Esophagus muscularis mucosa (tissue), 4 donors: ENCODE measurements at regions not wholly inside any gene's neighbourhood (a gene's known extent, or its start where the extent isn't known, plus 50 kb on each side); places are given as distances from the start of the nearest gene placed in this dataset.

ENCODE experiments used
- DNase-seq: peaks from one replicate; pipeline ENCODE4 v3.0.0-alpha.2; 2017; ENCODE audit errors: extremely low spot score
- H3K27ac ChIP-seq, 4 donors: fragments of 200-600 bp; sonication (generic); replicated peaks in 1 of 4; 1 replicate in 3 of 4; 2 replicates in 1 of 4; pipeline ENCODE4 v1.5.1; 2016 to 2019; ENCODE audit warnings: mild to moderate bottlenecking in 1 of 4
- H3K27me3 ChIP-seq, 4 donors: fragments of 200-600 bp; sonication (generic); one replicate each; pipeline versions ENCODE4 v1.5.1 to v1.6.0; 2016 to 2019
- H3K36me3 ChIP-seq, 4 donors: fragments of 200-600 bp; sonication (generic); one replicate each; pipeline ENCODE4 v1.5.1; 2016 to 2019
- H3K4me1 ChIP-seq, 4 donors: fragments of 200-600 bp; sonication (generic); one replicate each; pipeline ENCODE4 v1.5.1; 2016 to 2019
- H3K4me3 ChIP-seq, 4 donors: fragments of 200-600 bp; sonication (generic); 1 replicate in 2 of 4; 2 replicates in 2 of 4; pipeline ENCODE4 v1.5.1; 2016 to 2019; ENCODE audit warnings: mild to moderate bottlenecking in 4 of 4, moderate library complexity in 1 of 4
- H3K9me3 ChIP-seq, 4 donors: fragments of 200-600 bp; sonication (generic); 1 replicate in 3 of 4; 2 replicates in 1 of 4; pipeline ENCODE4 v1.5.1; 2016 to 2019
- CTCF ChIP-seq, 3 experiments: fragments of 200-600 bp in 2 of 3; fragments of 450-650 bp in 1 of 3; sonication (generic) in 2 of 3; IDR thresholded peaks; one replicate each; pipeline ENCODE4 v1.5.1; 2017 to 2019; ENCODE audit warnings: antibody characterized with exemption in 3 of 3, mild to moderate bottlenecking in 2 of 3, moderate library complexity in 1 of 3
- EP300 ChIP-seq: sonication (generic); formaldehyde crosslinking; IDR thresholded peaks from one replicate; pipeline ENCODE4 v1.6.1; 2017; ENCODE audit warnings: antibody characterized with exemption
- POLR2A ChIP-seq: fragments of 450-650 bp; IDR thresholded peaks from one replicate; pipeline ENCODE4 v1.6.1; 2017; ENCODE audit warnings: antibody characterized with exemption, moderate library complexity, mild to moderate bottlenecking, low read depth
- POLR2AphosphoS5 ChIP-seq, 2 donors: sonication (generic); formaldehyde crosslinking; IDR thresholded peaks; one replicate each; pipeline ENCODE4 v1.6.1; 2017; ENCODE audit warnings: antibody characterized with exemption in 2 of 2
- WGBS: methylation state at CpG from one replicate; pipeline ENCODE4 v1.1.5; 2018; 5-methylcytosine and 5-hydroxymethylcytosine counted together
- intact Hi-C: fragments of 100-400 bp; cut with DNase I; formaldehyde crosslinking; loops from one replicate; pipeline ENCODE4 v1.15.1; 2023

- Histone ChIP-seq H3K27ac (no peak overlapping the region), H3K4me1 (peaks cover 0 to 6% (median 2%) of the 10 kb centered on the region in 4 donors), H3K4me3 (no peak overlapping the region), H3K27me3 (no peaks in the 10 kb centered on the region), H3K36me3 (no peaks in the 10 kb centered on the region), H3K9me3 (peaks cover 0 to 10% (median 7%) of the 10 kb centered on the region in 4 donors)
- TF ChIP-seq POLR2AphosphoS5 (IDR thresholded peaks at IDR 0.05) (no peak), CTCF (IDR thresholded peaks at IDR 0.05) (no peak), EP300 (no peak), POLR2A (no peak)
- DNase-seq: no peak
- intact Hi-C loops: no loop called here
These were observed 385.8 kb upstream of the PCSK5 start for GRCh38 chr9:75504721-75505120.

- intact Hi-C loops: no loop called here
- H3K36me3 ChIP-seq: no peaks in the 10 kb centered on the region
- H3K27ac ChIP-seq: no peak overlapping the region
- TF ChIP-seq POLR2AphosphoS5 (IDR thresholded peaks at IDR 0.05) (no peak), POLR2A (no peak), EP300 (no peak), CTCF (IDR thresholded peaks at IDR 0.05) (no peak)
- no peak overlapping the region for H3K4me3 ChIP-seq
- no peaks in the 10 kb centered on the region for H3K27me3 ChIP-seq
- peaks cover 0 to 3% (median under 1%) of the 10 kb centered on the region in 4 donors for H3K4me1 ChIP-seq
- peaks cover 0 to 10% (median 7%) of the 10 kb centered on the region in 4 donors for H3K9me3 ChIP-seq
- no peak for DNase-seq
These were observed 384.8 kb upstream of the PCSK5 start for GRCh38 chr9:75505654-75506053.

GRCh38 chr9:75529463-75529862 is 361.0 kb upstream of the PCSK5 start:
- Histone ChIP-seq H3K27me3 (no peaks in the 10 kb centered on the region), H3K4me3 (no peak overlapping the region), H3K27ac (no peak overlapping the region), H3K9me3 (no peaks in the 10 kb centered on the region), H3K4me1 (peaks cover 0 to 5% (median 0%) of the 10 kb centered on the region in 4 donors), H3K36me3 (no peaks in the 10 kb centered on the region)
- intact Hi-C loops: no loop called here
- no peak for DNase-seq
- no peak for TF ChIP-seq POLR2A
- no peak for TF ChIP-seq EP300
- no peak for TF ChIP-seq POLR2AphosphoS5 (IDR thresholded peaks at IDR 0.05)
- TF ChIP-seq CTCF (IDR thresholded peaks at IDR 0.05): no peak

GRCh38 chr9:75531588-75531987 is 358.9 kb upstream of the PCSK5 start:
- no peak for DNase-seq
- intact Hi-C loops: no loop called here
- TF ChIP-seq POLR2A (no peak), POLR2AphosphoS5 (IDR thresholded peaks at IDR 0.05) (no peak), CTCF (IDR thresholded peaks at IDR 0.05) (no peak), EP300 (no peak)
- H3K27ac ChIP-seq: no peak overlapping the region
- WGBS: 74% methylated on average over 2 of the region's 2 CpGs
- no peaks in the 10 kb centered on the region for H3K27me3 ChIP-seq
- H3K36me3 ChIP-seq: no peaks in the 10 kb centered on the region
- H3K4me3 ChIP-seq: no peak overlapping the region
- peaks cover 0 to 5% (median 0%) of the 10 kb centered on the region in 4 donors for H3K4me1 ChIP-seq
- peaks cover 0 to 4% (median 0%) of the 10 kb centered on the region in 4 donors for H3K9me3 ChIP-seq

- DNase-seq: no peak
- 37% methylated on average over 3 of the region's 3 CpGs for WGBS
- Histone ChIP-seq H3K4me3 (no peak overlapping the region), H3K27me3 (no peaks in the 10 kb centered on the region), H3K9me3 (peaks cover 0 to 5% (median 0%) of the 10 kb centered on the region in 4 donors), H3K27ac (no peak overlapping the region), H3K4me1 (peaks cover 0 to 5% (median 0%) of the 10 kb centered on the region in 4 donors), H3K36me3 (no peaks in the 10 kb centered on the region)
- TF ChIP-seq POLR2AphosphoS5 (IDR thresholded peaks at IDR 0.05): no peak
- no peak for TF ChIP-seq CTCF (IDR thresholded peaks at IDR 0.05)
- TF ChIP-seq EP300: no peak
- TF ChIP-seq POLR2A: no peak
- intact Hi-C loops: no loop called here
These were observed 358.0 kb upstream of the PCSK5 start for GRCh38 chr9:75532233-75533050.
